Stomach (tissue), 8 donors: ENCODE measurements at regions not wholly inside any gene's neighbourhood (a gene's known extent, or its start where the extent isn't known, plus 50 kb on each side); places are given as distances from the start of the nearest gene placed in this dataset.

Source experiments
- DNase-seq, 2 donors: peaks; one replicate each; pipeline versions ENCODE4 v3.0.0 to v3.0.0-alpha.2; 2013 to 2019
- H3K27ac ChIP-seq, 5 donors: fragments of 200-600 bp in 4 of 5; sonication (generic) in 4 of 5; one replicate each; pipeline ENCODE4 v1.5.1; 2013 to 2019; ENCODE audit warnings: mild to moderate bottlenecking in 1 of 5, moderate library complexity in 1 of 5
- H3K27me3 ChIP-seq, 3 donors: fragments of 200-600 bp; sonication (generic); one replicate each; pipeline ENCODE4 v1.5.1; 2017 to 2019; ENCODE audit warnings: mixed run types in 1 of 3
- H3K36me3 ChIP-seq, 4 donors: fragments of 200-600 bp; sonication (generic); 1 replicate in 3 of 4; 2 replicates in 1 of 4; pipeline ENCODE4 v1.5.1; 2016 to 2019
- H3K4me1 ChIP-seq, 4 donors: fragments of 200-600 bp; sonication (generic); one replicate each; pipeline ENCODE4 v1.5.1; 2016 to 2019
- H3K4me3 ChIP-seq, 4 donors: fragments of 200-600 bp; sonication (generic) in 3 of 4; one replicate each; pipeline ENCODE4 v1.5.1; 2016 to 2019; ENCODE audit warnings: mild to moderate bottlenecking in 1 of 4
- H3K9me3 ChIP-seq, 4 donors: fragments of 200-600 bp; sonication (generic); one replicate each; pipeline ENCODE4 v1.5.1; 2016 to 2019
- CTCF ChIP-seq, 7 experiments: fragments of 450-650 bp in 4 of 7; fragments of 200-600 bp in 3 of 7; sonication (generic) in 3 of 7; IDR thresholded peaks; one replicate each; pipeline ENCODE4 v1.5.1; 2016 to 2019; ENCODE audit warnings: antibody characterized with exemption in 7 of 7, control low read depth in 2 of 7, mild to moderate bottlenecking in 1 of 7
- EP300 ChIP-seq: sonication (generic); formaldehyde crosslinking; IDR thresholded peaks from one replicate; pipeline ENCODE4 v1.6.1; 2017; ENCODE audit warnings: antibody characterized with exemption
- POLR2A ChIP-seq, 4 donors: fragments of 450-650 bp; IDR thresholded peaks; one replicate each; pipeline ENCODE4 v1.6.1; 2016; ENCODE audit warnings: antibody characterized with exemption in 4 of 4, control low read depth in 2 of 4, mild to moderate bottlenecking in 1 of 4, moderate library complexity in 1 of 4
- POLR2AphosphoS5 ChIP-seq, 3 donors: sonication (generic); formaldehyde crosslinking; IDR thresholded peaks; one replicate each; pipeline ENCODE4 v1.6.1; 2016; ENCODE audit warnings: antibody characterized with exemption in 3 of 3
- WGBS, 5 donors: extraction: QIAGEN DNeasy Blood & Tissue Kit in 3 of 5; methylation state at CpG; one replicate each; pipeline versions ENCODE4 v1.1.5 to v1.1.7; 2013 to 2018; 5-methylcytosine and 5-hydroxymethylcytosine counted together
- intact Hi-C: fragments of 100-400 bp; cut with DNase I; formaldehyde crosslinking; loops from one replicate; pipeline ENCODE4 v1.15.1; 2023; ENCODE audit warnings: low total_unique reads
- donor health status: healthy with polysubstance abuse.
- donor health status: Bipolar disorder and iron deficiency.
- donor health status: healthy.

DNA sequence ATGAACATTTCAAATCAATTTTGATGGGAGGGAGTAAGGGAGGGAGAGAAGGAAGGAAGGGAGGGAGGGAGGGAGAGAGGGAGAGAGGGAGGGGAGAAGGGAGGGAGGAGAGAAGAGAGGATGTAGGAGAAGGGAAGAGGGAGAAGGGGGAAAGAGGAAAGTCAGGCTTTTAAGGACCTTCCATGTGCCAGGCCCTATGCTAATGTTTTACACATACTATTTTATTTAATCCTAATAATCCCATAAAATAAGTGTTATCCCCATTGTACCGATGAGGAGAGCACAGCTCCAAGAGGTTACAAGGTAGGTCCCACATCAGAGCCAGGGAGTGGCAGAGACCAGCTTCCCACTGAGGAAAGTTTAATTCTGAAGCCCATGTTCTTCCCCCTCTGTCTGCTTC lies 341.9 kb downstream of the RAB28 start:
- no peak for DNase-seq
- no peaks in the 10 kb centered on the region for H3K4me1 ChIP-seq
- 34 to 92% (median 82%) methylated on average over 1 of the region's 1 CpG for WGBS, 5 donors
- no peaks in the 10 kb centered on the region for H3K27me3 ChIP-seq
- H3K27ac ChIP-seq, result no peak overlapping the region
- intact Hi-C loops, result no loop called here
- no peak for TF ChIP-seq POLR2A (IDR thresholded peaks at IDR 0.05)
- no peak for TF ChIP-seq POLR2AphosphoS5 (IDR thresholded peaks at IDR 0.05)
- TF ChIP-seq CTCF (IDR thresholded peaks at IDR 0.05), result no peak
- no peak for TF ChIP-seq EP300
- H3K9me3 ChIP-seq, result no peaks in the 10 kb centered on the region
- H3K36me3 ChIP-seq, result peaks cover 0 to 5% (median 0%) of the 10 kb centered on the region in 4 donors
- no peak overlapping the region for H3K4me3 ChIP-seq

DNA sequence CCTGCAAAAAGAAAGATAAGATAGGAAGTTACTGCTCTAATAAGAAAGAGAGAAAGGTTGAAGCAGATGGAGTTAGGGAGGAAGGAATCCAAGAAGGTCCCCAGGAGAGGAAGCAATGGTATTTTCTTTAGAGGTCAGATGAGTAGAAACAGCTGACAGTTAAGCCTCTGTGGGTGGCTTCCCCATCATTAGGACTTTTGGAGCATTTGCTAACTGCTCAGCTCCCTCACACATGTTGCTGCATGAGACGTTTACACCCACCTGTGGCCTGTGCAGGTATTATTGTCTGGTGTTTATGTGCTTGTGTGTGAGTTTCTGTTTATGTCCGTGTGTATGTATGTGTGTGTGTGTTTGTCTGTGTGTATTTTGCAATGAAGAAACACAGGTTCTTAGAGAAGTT lies 346.8 kb downstream of the RAB28 start:
- no peak for TF ChIP-seq POLR2AphosphoS5 (IDR thresholded peaks at IDR 0.05)
- TF ChIP-seq CTCF (IDR thresholded peaks at IDR 0.05), result no peak
- no peak for TF ChIP-seq EP300
- TF ChIP-seq POLR2A (IDR thresholded peaks at IDR 0.05), result no peak
- H3K9me3 ChIP-seq, result peaks cover 0 to 6% (median 1%) of the 10 kb centered on the region in 4 donors
- H3K4me1 ChIP-seq, result no peaks in the 10 kb centered on the region
- intact Hi-C loops, result no loop called here
- no peak overlapping the region for H3K4me3 ChIP-seq
- peaks cover 0 to 5% (median 0%) of the 10 kb centered on the region in 4 donors for H3K36me3 ChIP-seq
- H3K27me3 ChIP-seq, result no peaks in the 10 kb centered on the region
- DNase-seq, result no peak
- WGBS, 5 donors, result 51 to 73% (median 56%) methylated on average over 2 of the region's 2 CpGs
- H3K27ac ChIP-seq, result no peak overlapping the region

DNA sequence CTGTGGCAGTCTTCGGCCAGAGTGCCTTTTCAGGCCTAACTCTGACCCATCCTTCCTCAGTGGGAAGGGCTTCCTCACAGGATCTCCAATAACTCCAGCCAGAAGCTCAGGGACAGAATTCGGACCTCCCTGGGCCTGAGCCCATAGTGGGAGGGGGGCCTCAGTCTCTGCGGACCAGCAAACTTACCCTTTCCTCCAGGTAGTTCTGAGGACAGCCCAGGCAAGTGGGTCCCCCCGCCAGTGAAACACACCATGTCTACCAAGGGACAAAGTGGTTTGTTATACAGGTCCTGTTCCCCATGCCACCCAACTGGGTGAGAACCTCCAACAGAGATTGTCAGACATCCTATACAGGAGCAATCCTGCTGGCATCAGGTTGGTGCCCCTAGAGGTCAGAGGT lies 350.4 kb downstream of the RAB28 start:
- WGBS, 5 donors, result 95 to 100% (median 96%) methylated on average over 3 to 4 of the region's 4 CpGs
- TF ChIP-seq CTCF (IDR thresholded peaks at IDR 0.05) (no peak), EP300 (no peak), POLR2A (IDR thresholded peaks at IDR 0.05) (no peak), POLR2AphosphoS5 (IDR thresholded peaks at IDR 0.05) (no peak)
- intact Hi-C loops, result no loop called here

DNA sequence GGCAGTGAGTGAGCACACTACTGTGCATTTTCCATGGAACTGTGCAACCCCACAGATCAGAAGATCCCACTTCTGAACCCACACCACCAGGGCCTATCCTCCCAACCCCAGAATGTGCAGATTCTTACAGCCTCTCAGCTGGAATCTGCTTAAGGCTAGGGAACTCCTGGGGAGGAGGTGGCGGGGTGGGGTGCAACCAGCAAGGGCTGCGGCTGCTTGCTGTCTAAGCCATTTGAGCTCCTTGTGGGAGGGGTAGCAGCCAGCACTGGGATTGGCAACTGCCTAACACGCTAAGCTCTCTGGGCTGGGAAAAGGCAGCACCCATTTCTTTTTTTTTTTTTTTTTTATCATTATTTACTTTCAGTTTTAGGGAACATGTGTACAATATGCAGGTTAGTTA lies 353.3 kb downstream of the RAB28 start:
- Histone ChIP-seq H3K4me1 (peaks cover 0 to 10% (median 3%) of the 10 kb centered on the region in 4 donors), H3K27ac (no peak overlapping the region), H3K27me3 (no peaks in the 10 kb centered on the region), H3K9me3 (peaks cover 0 to 6% (median 1%) of the 10 kb centered on the region in 4 donors), H3K4me3 (no peak overlapping the region), H3K36me3 (no peaks in the 10 kb centered on the region)
- 42 to 57% (median 53%) methylated on average over 3 of the region's 3 CpGs for WGBS, 5 donors
- no peak for DNase-seq
- TF ChIP-seq POLR2AphosphoS5 (IDR thresholded peaks at IDR 0.05) (no peak), EP300 (no peak), CTCF (IDR thresholded peaks at IDR 0.05) (no peak), POLR2A (IDR thresholded peaks at IDR 0.05) (no peak)
- intact Hi-C loops, result no loop called here

More for the DNA sequence above, 350.4 kb downstream of the RAB28 start:
- peaks cover 0 to 1% (median 0%) of the 10 kb centered on the region in 4 donors for H3K36me3 ChIP-seq
- H3K27me3 ChIP-seq, result no peaks in the 10 kb centered on the region
- no peak for DNase-seq
- H3K4me3 ChIP-seq, result no peak overlapping the region
- no peaks in the 10 kb centered on the region for H3K4me1 ChIP-seq
- H3K27ac ChIP-seq, result no peak overlapping the region
- peaks cover 0 to 6% (median 1%) of the 10 kb centered on the region in 4 donors for H3K9me3 ChIP-seq
